ENCODE measurements at regions not wholly inside any gene's neighbourhood (a gene's known extent, or its start where the extent isn't known, plus 50 kb on each side); places are given as distances from the start of the nearest gene placed in this dataset.

- no peak overlapping the region for H3K4me2 ChIP-seq (replicated peaks; ENCODE audit: low read depth, low read length, poor library complexity, severe bottlenecking)
- H3K4me3 Mint-ChIP-seq, result no peak overlapping the region
- H3K27me3 Mint-ChIP-seq, result peaks cover 4% of the 10 kb centered on the region
- H4K20me1 ChIP-seq (ENCODE audit: control insufficient read depth, insufficient read depth, low read length, poor library complexity, severe bottlenecking), result no peaks in the 10 kb centered on the region
- no peak overlapping the region for H3K27ac Mint-ChIP-seq
- H3K9me3 ChIP-seq (ENCODE audit: control extremely low read depth in 1 of 3, control insufficient read depth in 2 of 3, insufficient read depth in 1 of 3, low read length in 2 of 3), result no peaks in the 10 kb centered on the region
- WGBS (ENCODE audit: insufficient coverage), result no CpG with 5 or more reads among the region's 2 CpGs
- TF ChIP-seq EZH2 (IDR thresholded peaks at IDR 0.05; ENCODE audit: borderline replicate concordance, insufficient read depth, low read depth, low read length, poor library complexity, severe bottlenecking), result no peak
- TF ChIP-seq, protein P1, sequence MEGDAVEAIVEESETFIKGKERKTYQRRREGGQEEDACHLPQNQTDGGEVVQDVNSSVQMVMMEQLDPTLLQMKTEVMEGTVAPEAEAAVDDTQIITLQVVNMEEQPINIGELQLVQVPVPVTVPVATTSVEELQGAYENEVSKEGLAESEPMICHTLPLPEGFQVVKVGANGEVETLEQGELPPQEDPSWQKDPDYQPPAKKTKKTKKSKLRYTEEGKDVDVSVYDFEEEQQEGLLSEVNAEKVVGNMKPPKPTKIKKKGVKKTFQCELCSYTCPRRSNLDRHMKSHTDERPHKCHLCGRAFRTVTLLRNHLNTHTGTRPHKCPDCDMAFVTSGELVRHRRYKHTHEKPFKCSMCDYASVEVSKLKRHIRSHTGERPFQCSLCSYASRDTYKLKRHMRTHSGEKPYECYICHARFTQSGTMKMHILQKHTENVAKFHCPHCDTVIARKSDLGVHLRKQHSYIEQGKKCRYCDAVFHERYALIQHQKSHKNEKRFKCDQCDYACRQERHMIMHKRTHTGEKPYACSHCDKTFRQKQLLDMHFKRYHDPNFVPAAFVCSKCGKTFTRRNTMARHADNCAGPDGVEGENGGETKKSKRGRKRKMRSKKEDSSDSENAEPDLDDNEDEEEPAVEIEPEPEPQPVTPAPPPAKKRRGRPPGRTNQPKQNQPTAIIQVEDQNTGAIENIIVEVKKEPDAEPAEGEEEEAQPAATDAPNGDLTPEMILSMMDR (IDR thresholded peaks at IDR 0.05), result no peak
- peaks cover 6 to 9% of the 10 kb centered on the region in 2 donors for H3K4me1 ChIP-seq (ENCODE audit: control insufficient read depth in 2 of 2, insufficient read depth in 2 of 2, low read length in 2 of 2)
- peaks cover 0 to 5% (median 0%) of the 10 kb centered on the region in 4 experiments for H3K27me3 ChIP-seq (replicated peaks in 1 of 4; ENCODE audit: control extremely low read depth in 1 of 4, control insufficient read depth in 3 of 4, insufficient read depth in 4 of 4, low read length in 3 of 4)
- DNase-seq (no peak), ATAC-seq (ENCODE audit: low read depth) (no peak)
- peaks cover 12% of the 10 kb centered on the region for H3K4me1 Mint-ChIP-seq
- H3K9me3 Mint-ChIP-seq (ENCODE audit: insufficient read depth), result no peaks in the 10 kb centered on the region
- CTCF ChIA-PET, result interaction anchor here (1.0 kb wide), 1 partner anchor 583 kb away, joined by 3 read pairs; no protein-coding TSS in a partner anchor
- intact Hi-C loops (cut with micrococcal nuclease), result no loop called here
- no peaks in the 10 kb centered on the region for H3K36me3 ChIP-seq (replicated peaks in 1 of 2; ENCODE audit: control extremely low read depth in 1 of 2, control insufficient read depth in 1 of 2, extremely low read depth in 1 of 2, insufficient read depth in 2 of 2, low read length in 1 of 2)
- POLR2A ChIA-PET, result no interaction called here
- no peak overlapping the region for H3K27ac ChIP-seq (ENCODE audit: low read length in 2 of 2)
- no peak overlapping the region for H3K4me3 ChIP-seq (ENCODE audit: control extremely low read depth in 1 of 5, extremely low read depth in 1 of 5, insufficient read depth in 1 of 5, low read depth in 2 of 5, low read length in 4 of 5)
- H3K79me2 ChIP-seq (ENCODE audit: control insufficient read depth, insufficient read depth, low read length), result no peaks in the 10 kb centered on the region
- H3K9ac ChIP-seq (ENCODE audit: low read length), result no peak overlapping the region
- no peak overlapping the region for H2AFZ ChIP-seq (ENCODE audit: insufficient read depth, low read depth, low read length, poor library complexity, severe bottlenecking)
These were observed 464.1 kb downstream of the RAP2B start for GRCh38 chr3:153626158-153626557.

- H3K27me3 ChIP-seq (replicated peaks in 1 of 4; ENCODE audit: control extremely low read depth in 1 of 4, control insufficient read depth in 3 of 4, insufficient read depth in 4 of 4, low read length in 3 of 4), result peaks cover 0 to 5% (median 0%) of the 10 kb centered on the region in 4 experiments
- H3K4me3 ChIP-seq (ENCODE audit: control extremely low read depth in 1 of 5, extremely low read depth in 1 of 5, insufficient read depth in 1 of 5, low read depth in 2 of 5, low read length in 4 of 5), result no peak overlapping the region
- H4K20me1 ChIP-seq (ENCODE audit: control insufficient read depth, insufficient read depth, low read length, poor library complexity, severe bottlenecking), result no peaks in the 10 kb centered on the region
- CTCF ChIA-PET, result no interaction called here
- no peaks in the 10 kb centered on the region for H3K9me3 ChIP-seq (ENCODE audit: control extremely low read depth in 1 of 3, control insufficient read depth in 2 of 3, insufficient read depth in 1 of 3, low read length in 2 of 3)
- no peaks in the 10 kb centered on the region for H3K36me3 ChIP-seq (replicated peaks in 1 of 2; ENCODE audit: control extremely low read depth in 1 of 2, control insufficient read depth in 1 of 2, extremely low read depth in 1 of 2, insufficient read depth in 2 of 2, low read length in 1 of 2)
- H3K27me3 Mint-ChIP-seq, result peaks cover 4% of the 10 kb centered on the region
- no peak overlapping the region for H3K27ac ChIP-seq (ENCODE audit: low read length in 2 of 2)
- TF ChIP-seq EZH2 (IDR thresholded peaks at IDR 0.05; ENCODE audit: borderline replicate concordance, insufficient read depth, low read depth, low read length, poor library complexity, severe bottlenecking), result no peak
- TF ChIP-seq, protein P1 (IDR thresholded peaks at IDR 0.05), result no peak
- DNase-seq, result no peak
- no peak for ATAC-seq (ENCODE audit: low read depth)
- H3K4me1 ChIP-seq (ENCODE audit: control insufficient read depth in 2 of 2, insufficient read depth in 2 of 2, low read length in 2 of 2), result no peaks in the 10 kb centered on the region
- POLR2A ChIA-PET, result no interaction called here
- intact Hi-C loops (cut with micrococcal nuclease), result no loop called here
- WGBS (ENCODE audit: insufficient coverage), result 0% methylated on average over 2 of the region's 4 CpGs
- no peak overlapping the region for H3K4me2 ChIP-seq (replicated peaks; ENCODE audit: low read depth, low read length, poor library complexity, severe bottlenecking)
- H3K9me3 Mint-ChIP-seq (ENCODE audit: insufficient read depth), result no peaks in the 10 kb centered on the region
- no peak overlapping the region for H3K4me3 Mint-ChIP-seq
- no peak overlapping the region for H3K27ac Mint-ChIP-seq
- H3K79me2 ChIP-seq (ENCODE audit: control insufficient read depth, insufficient read depth, low read length), result no peaks in the 10 kb centered on the region
- H2AFZ ChIP-seq (ENCODE audit: insufficient read depth, low read depth, low read length, poor library complexity, severe bottlenecking), result no peak overlapping the region
- peaks cover 2% of the 10 kb centered on the region for H3K4me1 Mint-ChIP-seq
- H3K9ac ChIP-seq (ENCODE audit: low read length), result no peak overlapping the region
These were observed 466.6 kb downstream of the RAP2B start for GRCh38 chr3:153628591-153628990.
